Lower lobe of right lung (tissue), 2 donors: ENCODE measurements at regions not wholly inside any gene's neighbourhood (a gene's known extent, or its start where the extent isn't known, plus 50 kb on each side); places are given as distances from the start of the nearest gene placed in this dataset.

Experiments
- ATAC-seq, 2 donors: fragments of 200-7000 bp; cut with Tn5 transposase; one replicate each; pipeline ENCODE4 v1.9.1; 2020 to 2022; ENCODE audit warnings: mild to moderate bottlenecking in 2 of 2, moderate library complexity in 2 of 2
- DNase-seq: peaks from one replicate; pipeline ENCODE4 v3.0.0-alpha.2; 2020
- H3K27ac ChIP-seq: fragments of 200-600 bp; one replicate; pipeline ENCODE4 v1.8.0; 2022
- H3K27me3 ChIP-seq: fragments of 200-600 bp; one replicate; pipeline ENCODE4 v1.8.0; 2022; ENCODE audit warnings: low read depth
- H3K36me3 ChIP-seq: fragments of 200-600 bp; one replicate; pipeline ENCODE4 v1.8.0; 2022; ENCODE audit warnings: mild to moderate bottlenecking
- H3K4me1 ChIP-seq: fragments of 200-600 bp; one replicate; pipeline ENCODE4 v1.8.0; 2022
- H3K4me3 ChIP-seq: fragments of 200-600 bp; one replicate; pipeline ENCODE4 v1.8.0; 2022; ENCODE audit warnings: mild to moderate bottlenecking
- H3K9me3 ChIP-seq: fragments of 200-600 bp; one replicate; pipeline ENCODE4 v1.8.0; 2022
- intact Hi-C: fragments of 100-400 bp; cut with DNase I; formaldehyde crosslinking; loops from one replicate; pipeline ENCODE4 v1.11.0; 2022
- TF ChIP-seq, protein P1 (sequence below): fragments of 200-600 bp; IDR thresholded peaks from one replicate; pipeline ENCODE4 v1.8.0; 2022; ENCODE audit warnings: antibody characterized with exemption, mild to moderate bottlenecking
- donor health status: DM: no; HTN: yes; CAD: no; lungs with severe emphysema.

DNA sequence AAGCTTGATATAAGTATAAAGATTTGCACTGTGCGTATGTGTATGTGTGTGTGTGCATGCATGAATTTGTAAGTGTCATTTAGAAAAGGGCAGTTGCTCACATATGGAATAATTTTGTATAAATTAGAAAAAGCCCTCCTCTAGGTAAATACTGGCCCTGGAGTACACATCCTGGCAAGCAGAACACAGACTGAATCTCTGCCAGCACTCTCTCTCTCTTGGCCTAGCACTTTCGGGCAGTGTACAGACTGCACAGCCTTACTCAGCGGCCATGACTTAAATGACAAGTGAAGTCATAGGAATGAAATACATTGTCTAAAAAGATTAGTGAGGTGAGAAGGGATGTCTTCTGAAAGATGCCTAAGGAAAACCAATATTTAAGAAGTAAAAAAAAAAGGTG lies 214.1 kb downstream of the RDH14 start:
- TF ChIP-seq, protein P1, sequence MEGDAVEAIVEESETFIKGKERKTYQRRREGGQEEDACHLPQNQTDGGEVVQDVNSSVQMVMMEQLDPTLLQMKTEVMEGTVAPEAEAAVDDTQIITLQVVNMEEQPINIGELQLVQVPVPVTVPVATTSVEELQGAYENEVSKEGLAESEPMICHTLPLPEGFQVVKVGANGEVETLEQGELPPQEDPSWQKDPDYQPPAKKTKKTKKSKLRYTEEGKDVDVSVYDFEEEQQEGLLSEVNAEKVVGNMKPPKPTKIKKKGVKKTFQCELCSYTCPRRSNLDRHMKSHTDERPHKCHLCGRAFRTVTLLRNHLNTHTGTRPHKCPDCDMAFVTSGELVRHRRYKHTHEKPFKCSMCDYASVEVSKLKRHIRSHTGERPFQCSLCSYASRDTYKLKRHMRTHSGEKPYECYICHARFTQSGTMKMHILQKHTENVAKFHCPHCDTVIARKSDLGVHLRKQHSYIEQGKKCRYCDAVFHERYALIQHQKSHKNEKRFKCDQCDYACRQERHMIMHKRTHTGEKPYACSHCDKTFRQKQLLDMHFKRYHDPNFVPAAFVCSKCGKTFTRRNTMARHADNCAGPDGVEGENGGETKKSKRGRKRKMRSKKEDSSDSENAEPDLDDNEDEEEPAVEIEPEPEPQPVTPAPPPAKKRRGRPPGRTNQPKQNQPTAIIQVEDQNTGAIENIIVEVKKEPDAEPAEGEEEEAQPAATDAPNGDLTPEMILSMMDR = no peak
- H3K27ac ChIP-seq = peak overlapping the region; percentile 28
- H3K9me3 ChIP-seq = no peaks in the 10 kb centered on the region
- no peaks in the 10 kb centered on the region for H3K27me3 ChIP-seq
- ATAC-seq (peak; percentile 87 to 94), DNase-seq (no peak)
- no peaks in the 10 kb centered on the region for H3K4me1 ChIP-seq
- H3K36me3 ChIP-seq = no peaks in the 10 kb centered on the region
- no peak overlapping the region for H3K4me3 ChIP-seq
- intact Hi-C loops = no loop called here

DNA sequence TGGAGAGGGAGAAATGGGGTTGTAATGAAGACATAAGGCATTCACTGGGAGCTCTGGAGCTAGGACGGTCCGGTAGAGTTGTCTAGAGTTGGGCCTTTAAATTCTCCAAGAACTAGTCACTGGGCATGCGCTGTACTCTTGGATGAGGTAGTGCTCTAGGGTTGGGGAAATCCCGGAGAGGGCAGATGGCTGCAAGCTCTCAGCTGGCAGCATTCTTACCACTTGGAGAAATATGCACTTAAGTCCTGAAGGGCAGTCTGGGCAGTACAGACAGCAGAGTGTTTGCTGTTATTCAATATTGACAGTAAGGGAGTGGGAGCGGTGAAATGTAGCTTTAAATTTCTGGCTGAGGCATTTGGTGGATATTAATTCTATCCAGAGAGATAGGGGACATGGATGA lies 214.6 kb downstream of the RDH14 start:
- TF ChIP-seq, protein P1 = no peak
- peak; percentile 98 to 99 for ATAC-seq
- H3K36me3 ChIP-seq = no peaks in the 10 kb centered on the region
- intact Hi-C loops = no loop called here
- no peaks in the 10 kb centered on the region for H3K4me1 ChIP-seq
- no peaks in the 10 kb centered on the region for H3K9me3 ChIP-seq
- H3K4me3 ChIP-seq = no peak overlapping the region
- no peaks in the 10 kb centered on the region for H3K27me3 ChIP-seq
- peak; percentile 62 for DNase-seq
- H3K27ac ChIP-seq = peak overlapping the region; percentile 28

DNA sequence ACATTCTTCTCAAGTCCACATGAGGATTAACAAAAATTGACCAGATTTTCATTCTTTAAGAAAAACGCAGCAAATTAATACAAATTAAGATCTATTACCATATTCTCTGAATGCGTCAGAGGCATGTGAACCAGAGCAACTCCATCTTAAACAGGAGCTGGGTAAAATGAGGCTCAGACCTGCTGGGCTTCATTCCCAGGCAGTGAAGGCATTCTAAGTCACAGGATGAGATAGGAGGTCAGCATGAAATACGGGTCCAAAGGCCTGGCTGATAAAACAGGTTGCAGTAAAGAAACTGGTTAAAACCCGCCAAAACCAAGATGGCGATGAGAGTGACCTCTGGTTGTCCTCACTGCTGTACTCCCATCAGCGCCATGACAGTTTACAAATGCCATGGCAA lies 217.6 kb downstream of the RDH14 start:
- H3K27me3 ChIP-seq = no peaks in the 10 kb centered on the region
- intact Hi-C loops = no loop called here
- no peak overlapping the region for H3K4me3 ChIP-seq
- peaks cover 6% of the 10 kb centered on the region for H3K4me1 ChIP-seq
- ATAC-seq = no peak
- H3K36me3 ChIP-seq = no peaks in the 10 kb centered on the region
- no peaks in the 10 kb centered on the region for H3K9me3 ChIP-seq
- TF ChIP-seq, protein P1 = no peak
- DNase-seq = no peak
- H3K27ac ChIP-seq = no peak overlapping the region

DNA sequence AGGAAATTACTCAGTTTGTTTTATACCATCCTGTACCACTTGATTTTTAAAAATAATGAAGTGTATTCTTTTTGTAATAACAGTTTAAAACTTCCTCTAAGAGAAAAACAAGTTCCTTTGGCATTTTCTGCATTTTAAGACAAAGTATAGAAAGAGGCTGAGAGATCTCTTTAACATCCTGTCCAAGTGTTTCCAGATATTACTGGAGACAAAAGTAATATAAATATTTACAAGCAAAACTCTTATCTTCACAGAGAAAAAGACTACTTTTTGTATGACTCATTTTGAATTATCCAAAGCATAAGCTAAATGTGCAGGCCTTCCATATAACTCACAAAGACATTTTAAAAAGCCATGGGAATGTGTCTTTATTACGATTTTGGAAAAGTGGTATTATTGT lies 221.1 kb downstream of the RDH14 start:
- DNase-seq = no peak
- TF ChIP-seq, protein P1 = no peak
- no peaks in the 10 kb centered on the region for H3K27me3 ChIP-seq
- ATAC-seq = no peak
- peaks cover 6% of the 10 kb centered on the region for H3K4me1 ChIP-seq
- H3K36me3 ChIP-seq = no peaks in the 10 kb centered on the region
- H3K4me3 ChIP-seq = no peak overlapping the region
- H3K27ac ChIP-seq = no peak overlapping the region
- intact Hi-C loops = no loop called here
- no peaks in the 10 kb centered on the region for H3K9me3 ChIP-seq

DNA sequence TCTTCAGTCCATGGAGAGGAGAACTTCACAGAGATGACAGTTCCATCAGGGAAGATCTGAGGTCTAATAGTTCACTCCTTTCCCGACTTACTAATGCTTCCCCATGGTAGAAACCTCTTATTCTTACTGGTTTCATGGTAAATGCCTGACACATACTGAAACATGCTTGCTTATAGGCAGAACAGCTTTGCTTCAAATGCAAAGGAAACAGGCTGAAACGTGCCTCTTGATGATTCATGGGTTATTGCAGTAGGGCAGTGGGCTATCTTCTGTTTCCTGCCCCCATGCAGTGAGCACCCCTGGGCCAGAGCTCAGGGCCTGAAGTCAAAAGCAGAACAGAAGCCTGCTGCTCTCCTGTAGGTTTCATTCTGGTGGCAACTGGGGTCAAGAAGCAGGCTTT lies 223.5 kb downstream of the RDH14 start:
- Histone ChIP-seq H3K4me3 (no peak overlapping the region), H3K27ac (no peak overlapping the region), H3K36me3 (no peaks in the 10 kb centered on the region), H3K9me3 (no peaks in the 10 kb centered on the region), H3K4me1 (peaks cover 6% of the 10 kb centered on the region), H3K27me3 (no peaks in the 10 kb centered on the region)
- ATAC-seq (no peak), DNase-seq (no peak)
- intact Hi-C loops = no loop called here
- TF ChIP-seq, protein P1 = no peak

DNA sequence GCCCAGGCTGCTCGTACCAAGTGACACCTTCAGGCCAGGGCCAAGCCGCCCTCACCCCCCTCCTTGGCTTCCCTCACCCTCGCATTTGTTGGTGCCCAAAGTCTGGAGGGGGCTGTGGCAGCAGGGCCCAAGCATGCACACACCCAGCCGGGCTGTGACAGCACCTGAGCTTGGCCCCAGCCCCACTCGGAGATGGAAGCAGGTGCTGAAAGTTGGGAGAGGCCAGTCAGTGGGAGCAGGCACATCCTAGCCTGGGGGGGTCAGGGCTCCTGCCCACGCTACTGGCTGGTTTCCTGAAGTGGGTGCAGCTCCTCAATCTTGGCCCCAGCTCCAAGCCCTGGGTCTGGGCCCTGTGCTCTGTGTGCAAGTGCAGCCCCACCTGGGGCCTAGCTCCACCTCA lies 228.0 kb downstream of the RDH14 start:
- Histone ChIP-seq H3K4me1 (no peaks in the 10 kb centered on the region), H3K4me3 (no peak overlapping the region), H3K36me3 (no peaks in the 10 kb centered on the region), H3K9me3 (no peaks in the 10 kb centered on the region), H3K27ac (no peak overlapping the region), H3K27me3 (no peaks in the 10 kb centered on the region)
- DNase-seq (no peak), ATAC-seq (peak; percentile 14 to 32)
- TF ChIP-seq, protein P1 = no peak
- intact Hi-C loops = no loop called here
